DMS114 treated with DMSO at 0.1 percent for 48 hours (cell line): ENCODE measurements at regions not wholly inside any gene's neighbourhood (a gene's known extent, or its start where the extent isn't known, plus 50 kb on each side); places are given as distances from the start of the nearest gene placed in this dataset.

Experiments
- DNase-seq: peaks from one replicate; lab custom pipeline; 2025; ENCODE audit not compliant: unreplicated experiment; lab: John Stamatoyannopoulos, UW

DNA sequence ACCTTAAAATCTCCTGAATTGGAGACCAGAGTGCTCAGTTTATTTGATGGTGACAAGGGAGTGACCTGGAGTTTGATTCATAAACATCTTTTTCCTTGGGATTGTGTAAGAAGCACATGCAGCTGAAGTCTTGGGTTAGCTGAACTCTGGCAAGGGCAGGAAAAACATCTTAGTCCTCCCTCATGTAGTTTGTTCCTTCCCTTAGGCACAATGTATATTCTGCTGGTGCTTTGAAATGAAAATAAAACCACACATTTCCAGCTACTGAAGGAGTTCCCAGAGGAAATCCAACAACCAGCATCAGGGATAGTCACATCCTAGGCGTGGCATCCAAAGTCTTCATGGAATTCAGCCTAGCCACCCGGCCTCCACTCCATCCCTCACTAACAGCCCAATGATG, 95.2 kb upstream of the PAPPA start:
- DNase-seq = no peak

DNA sequence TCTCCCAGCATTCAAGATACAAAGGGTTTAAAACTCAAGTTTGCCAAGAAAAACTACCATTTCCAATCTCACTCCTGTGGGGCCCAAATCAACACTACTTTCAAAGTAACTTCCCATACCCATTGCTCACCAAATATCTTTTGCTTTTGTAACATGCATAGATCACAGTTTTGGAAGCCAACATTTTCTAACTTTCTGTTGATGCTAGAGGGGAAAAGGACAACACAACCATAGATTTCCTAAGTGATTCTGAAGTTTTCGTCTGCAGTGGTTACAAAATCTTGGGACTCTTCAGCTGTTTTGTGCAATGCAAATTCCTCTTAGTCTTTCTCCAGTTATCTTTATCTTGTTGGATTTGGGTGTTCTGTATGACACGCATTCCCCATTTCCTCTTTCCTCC, 94.1 kb upstream of the PAPPA start:
- DNase-seq = no peak

DNA sequence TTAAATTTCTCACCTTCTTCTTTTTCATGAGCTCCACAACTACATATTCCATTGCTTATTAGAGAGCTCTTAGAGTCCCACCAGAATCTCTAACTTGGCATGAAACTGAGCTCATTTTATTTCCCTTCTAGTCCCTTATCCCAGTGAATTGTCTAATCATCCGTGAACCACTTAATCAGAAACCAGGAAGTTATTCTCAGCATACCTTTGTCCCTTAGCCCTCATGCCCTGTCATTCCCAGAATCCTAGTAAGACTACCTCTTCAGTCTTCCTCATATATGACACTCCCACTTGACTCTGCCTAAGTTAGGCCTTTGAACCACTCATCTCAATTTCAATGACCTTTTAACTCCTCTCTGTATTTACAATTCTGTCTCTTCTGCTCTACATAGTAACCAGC, 93.0 kb upstream of the PAPPA start:
- no peak for DNase-seq

DNA sequence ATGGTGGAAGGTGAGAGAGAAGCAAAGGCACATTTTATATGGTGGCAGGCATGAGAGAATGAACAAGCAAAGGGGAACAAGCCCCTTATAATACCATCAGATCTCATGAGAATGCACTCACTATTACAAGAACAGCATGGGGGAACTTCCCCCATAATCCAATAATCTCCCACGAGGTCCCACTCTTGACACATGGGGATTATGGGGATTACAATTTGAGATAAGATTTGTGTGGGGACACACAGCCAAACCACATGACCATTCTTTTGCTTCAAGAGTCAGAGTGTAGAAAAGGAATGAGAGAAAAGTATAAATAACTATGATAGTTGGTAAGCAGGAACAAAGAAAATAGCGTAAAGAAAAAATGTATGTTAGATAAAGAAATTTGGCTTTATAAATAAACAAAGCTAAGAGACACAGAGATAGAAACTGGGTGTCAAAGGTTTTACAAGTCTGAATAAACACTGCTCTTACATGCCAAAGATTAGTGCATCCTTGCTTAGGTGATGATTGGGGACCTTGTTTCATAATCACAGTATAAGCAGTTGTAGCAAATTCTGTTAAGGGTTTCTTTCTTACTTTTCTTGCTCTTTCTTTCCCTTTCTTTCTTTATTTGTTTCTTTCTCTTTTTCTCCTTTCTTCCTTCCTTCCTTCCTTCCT, 91.9 kb upstream of the PAPPA start:
- DNase-seq = no peak

GRCh38 chr9:116062206-116062550, 91.4 kb upstream of the PAPPA start:
- no peak for DNase-seq

DNA sequence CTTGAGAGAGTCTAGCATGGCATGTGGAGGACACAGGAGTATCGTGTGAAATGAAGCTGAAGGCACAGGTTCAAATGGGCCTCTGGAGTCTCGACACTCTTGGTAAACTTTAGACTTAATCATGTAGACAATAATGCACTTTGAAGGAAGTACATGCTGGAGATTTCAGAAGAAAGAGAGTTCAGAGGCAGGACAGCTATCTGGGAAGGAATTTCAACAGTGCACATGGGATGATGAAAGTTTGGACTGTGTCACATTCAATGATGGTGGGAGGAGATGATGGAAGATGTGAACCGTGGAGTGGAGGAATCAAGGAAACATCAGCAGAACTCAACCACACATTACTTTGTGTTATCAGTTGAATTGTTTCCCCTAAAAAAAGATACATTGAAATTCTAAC, 88.6 kb upstream of the PAPPA start:
- DNase-seq = no peak

DNA sequence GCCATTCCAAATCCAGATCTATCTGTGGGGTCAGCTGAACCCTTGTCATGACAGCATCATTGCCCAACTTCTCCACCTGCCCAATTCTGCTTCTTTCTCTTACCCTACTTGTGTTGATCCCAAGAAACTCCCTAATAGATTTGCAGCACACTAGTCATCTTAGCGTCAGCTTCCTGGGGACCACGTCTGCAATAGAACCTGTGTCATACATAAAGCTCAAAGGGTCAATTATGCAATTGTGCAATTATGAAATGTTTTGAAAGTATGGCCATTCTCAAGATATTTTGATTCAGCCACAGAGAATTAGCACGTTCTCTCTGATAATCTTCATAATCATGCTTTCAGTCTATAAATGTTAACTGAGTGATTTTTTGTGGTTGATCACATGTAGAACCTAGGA, 87.4 kb upstream of the PAPPA start:
- DNase-seq = no peak

GRCh38 chr9:116067566-116067965, 86.0 kb upstream of the PAPPA start:
- no peak for DNase-seq

GRCh38 chr9:116070256-116070914, 83.2 kb upstream of the PAPPA start:
- DNase-seq = no peak

GRCh38 chr9:116072046-116072445, 81.5 kb upstream of the PAPPA start:
- DNase-seq = no peak

DNA sequence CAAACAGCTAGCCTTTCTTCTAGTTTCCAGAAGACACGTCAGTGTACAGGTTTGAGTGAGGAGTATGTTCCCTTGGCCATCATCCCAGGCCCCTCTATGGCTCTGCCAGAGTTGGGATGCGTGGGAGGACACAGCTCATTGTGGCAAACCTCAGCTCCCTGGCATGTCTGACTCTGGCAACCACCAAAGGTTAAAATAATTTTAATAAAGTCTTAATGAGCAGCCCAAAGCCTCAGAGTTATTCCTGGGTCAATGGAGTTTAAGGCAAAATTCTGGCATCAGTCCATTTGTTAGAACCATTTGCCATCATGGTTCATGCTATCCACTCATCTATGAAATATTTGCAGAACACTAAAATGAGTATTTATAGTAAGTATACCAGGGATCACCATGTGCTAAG, 79.8 kb upstream of the PAPPA start:
- no peak for DNase-seq

- DNase-seq = no peak
Observed at GRCh38 chr9:116074658-116075057, 78.9 kb upstream of the PAPPA start.

- DNase-seq = no peak
Observed at GRCh38 chr9:116075191-116075590, 78.4 kb upstream of the PAPPA start.

DNA sequence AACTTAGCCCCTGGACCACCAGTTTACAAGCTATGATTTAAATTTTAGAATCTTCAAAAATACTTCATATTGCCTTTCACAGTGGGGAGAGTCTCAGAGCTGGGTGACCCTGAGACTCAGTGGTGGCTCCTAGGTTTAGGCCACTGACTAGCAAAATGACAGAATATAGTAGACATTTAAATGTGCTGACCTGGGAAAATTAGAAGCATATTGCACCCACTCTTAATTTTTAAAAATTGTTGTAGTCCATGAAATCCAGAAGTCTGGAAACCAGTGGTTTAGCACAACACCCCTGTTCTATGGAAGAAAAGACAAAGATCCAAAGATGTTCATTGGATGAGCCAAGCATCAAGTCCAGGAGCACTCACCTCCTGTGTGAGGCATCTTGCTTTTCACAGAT, 75.0 kb upstream of the PAPPA start:
- no peak for DNase-seq

DNA sequence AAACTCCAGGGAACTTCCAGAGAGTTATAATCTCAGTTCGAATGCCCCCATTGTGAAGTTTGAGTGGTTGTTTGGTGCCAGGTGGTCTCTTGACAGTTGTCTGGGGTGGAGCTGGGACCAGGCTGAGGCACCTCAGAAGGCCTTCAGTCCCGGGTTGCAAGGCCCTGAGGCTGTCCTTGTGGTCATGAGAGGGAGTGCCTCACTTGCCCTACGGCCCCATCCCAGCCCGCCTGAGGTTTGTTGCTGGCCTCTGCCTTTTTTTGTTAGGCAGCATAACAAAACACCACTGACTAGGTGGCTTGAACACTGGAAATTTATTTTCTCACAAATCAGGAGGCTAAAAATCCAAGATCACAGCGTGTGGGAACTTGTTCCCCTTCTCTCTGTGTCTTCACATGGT, 73.0 kb upstream of the PAPPA start:
- DNase-seq = no peak

DNA sequence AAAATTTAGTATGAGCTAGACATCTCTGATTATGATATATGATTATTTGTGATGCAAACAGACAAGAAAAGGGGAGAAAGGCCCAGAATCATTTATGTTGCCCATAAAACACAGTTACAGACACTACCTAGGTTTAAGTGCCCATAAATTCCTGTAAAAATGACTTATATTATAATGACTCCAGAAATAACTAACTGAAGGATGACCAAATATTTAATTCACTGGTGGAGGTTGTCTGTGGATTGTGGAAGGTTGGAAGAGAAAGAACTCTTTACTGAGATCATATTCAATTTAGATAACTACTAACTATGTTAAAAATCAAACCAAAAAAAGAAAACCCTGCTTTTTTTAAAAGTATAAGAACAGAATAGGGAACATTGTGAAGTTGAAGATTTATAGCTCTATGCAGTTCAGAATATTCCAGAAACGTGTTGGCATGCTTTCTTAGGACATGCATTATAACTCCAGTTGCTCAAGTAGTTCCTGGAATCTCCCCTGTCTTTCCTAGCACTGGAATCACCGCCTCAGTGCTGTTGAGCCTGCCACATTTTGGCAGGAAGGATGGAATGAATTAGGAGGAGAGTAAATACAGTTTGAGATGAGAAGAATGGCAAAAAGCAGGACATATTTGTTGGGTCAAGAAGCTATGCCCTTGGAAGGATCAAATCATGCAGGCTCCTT, 72.0 kb upstream of the PAPPA start:
- DNase-seq = no peak

GRCh38 chr9:116083837-116084236, 69.8 kb upstream of the PAPPA start:
- DNase-seq = no peak

GRCh38 chr9:116084497-116084896, 69.1 kb upstream of the PAPPA start:
- DNase-seq = no peak

DNA sequence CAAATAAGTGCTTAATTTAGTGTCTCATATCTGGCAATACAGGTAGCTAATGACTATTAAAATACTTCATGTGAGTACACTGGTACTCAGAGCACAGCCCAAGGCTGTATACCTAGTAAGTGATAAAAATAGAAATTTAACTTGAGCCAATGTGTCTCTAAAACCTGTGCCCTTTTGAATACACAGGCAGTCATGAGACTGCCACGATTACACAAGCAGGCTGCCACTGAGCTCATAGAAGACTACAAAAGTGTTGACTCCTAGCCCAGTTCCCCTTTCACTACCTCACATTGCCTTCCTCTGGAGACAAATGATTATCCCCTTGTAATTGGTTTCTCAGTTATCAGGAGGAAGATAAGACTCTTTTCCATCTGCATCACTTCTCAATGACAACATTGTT, 66.3 kb upstream of the PAPPA start:
- DNase-seq = no peak

GRCh38 chr9:116087751-116088194, 65.8 kb upstream of the PAPPA start:
- DNase-seq = no peak

GRCh38 chr9:116088396-116088795, 65.2 kb upstream of the PAPPA start:
- no peak for DNase-seq

GRCh38 chr9:116090030-116090770, 63.4 kb upstream of the PAPPA start:
- DNase-seq = no peak
